ENCODE measurements at regions not wholly inside any gene's neighbourhood (a gene's known extent, or its start where the extent isn't known, plus 50 kb on each side); places are given as distances from the start of the nearest gene placed in this dataset.

GRCh38 chr5:168013546-168013945, 277.9 kb upstream of the WWC1 start:
- no peaks in the 10 kb centered on the region for H3K36me3 ChIP-seq (ENCODE audit: control insufficient read depth, low read depth, low read length)
- no peak overlapping the region for H3K27ac ChIP-seq (ENCODE audit: low read length)

GRCh38 chr5:168014433-168015123, 276.9 kb upstream of the WWC1 start:
- Histone ChIP-seq H3K27ac (ENCODE audit: low read length) (no peak overlapping the region), H3K4me1 (ENCODE audit: control insufficient read depth, low read depth, low read length) (no peaks in the 10 kb centered on the region), H3K9ac (ENCODE audit: low read length) (no peak overlapping the region), H3K4me3 (ENCODE audit: low read length) (no peak overlapping the region), H3K36me3 (ENCODE audit: control insufficient read depth, low read depth, low read length) (no peaks in the 10 kb centered on the region), H3K27me3 (ENCODE audit: control insufficient read depth, insufficient read depth, low read length) (no peaks in the 10 kb centered on the region), H3K9me3 (ENCODE audit: control insufficient read depth, low read depth, low read length) (no peaks in the 10 kb centered on the region)

More at GRCh38 chr5:168013546-168013945, 277.9 kb upstream of the WWC1 start:
- Histone ChIP-seq H3K4me1 (ENCODE audit: control insufficient read depth, low read depth, low read length) (no peaks in the 10 kb centered on the region), H3K4me3 (ENCODE audit: low read length) (no peak overlapping the region), H3K27me3 (ENCODE audit: control insufficient read depth, insufficient read depth, low read length) (no peaks in the 10 kb centered on the region), H3K9me3 (ENCODE audit: control insufficient read depth, low read depth, low read length) (no peaks in the 10 kb centered on the region), H3K9ac (ENCODE audit: low read length) (no peak overlapping the region)

GRCh38 chr5:168015506-168015905, 275.9 kb upstream of the WWC1 start:
- H3K4me3 ChIP-seq (ENCODE audit: low read length): no peak overlapping the region
- no peak overlapping the region for H3K27ac ChIP-seq (ENCODE audit: low read length)
- no peaks in the 10 kb centered on the region for H3K27me3 ChIP-seq (ENCODE audit: control insufficient read depth, insufficient read depth, low read length)

GRCh38 chr5:168017313-168017712, 274.1 kb upstream of the WWC1 start:
- H3K9ac ChIP-seq (ENCODE audit: low read length): no peak overlapping the region
- no peaks in the 10 kb centered on the region for H3K36me3 ChIP-seq (ENCODE audit: control insufficient read depth, low read depth, low read length)
- no peaks in the 10 kb centered on the region for H3K4me1 ChIP-seq (ENCODE audit: control insufficient read depth, low read depth, low read length)
- H3K27ac ChIP-seq (ENCODE audit: low read length): no peak overlapping the region
- no peak overlapping the region for H3K4me3 ChIP-seq (ENCODE audit: low read length)
- H3K27me3 ChIP-seq (ENCODE audit: control insufficient read depth, insufficient read depth, low read length): no peaks in the 10 kb centered on the region
- no peaks in the 10 kb centered on the region for H3K9me3 ChIP-seq (ENCODE audit: control insufficient read depth, low read depth, low read length)

More at GRCh38 chr5:168015506-168015905, 275.9 kb upstream of the WWC1 start:
- no peak overlapping the region for H3K9ac ChIP-seq (ENCODE audit: low read length)
- H3K4me1 ChIP-seq (ENCODE audit: control insufficient read depth, low read depth, low read length): no peaks in the 10 kb centered on the region
- no peaks in the 10 kb centered on the region for H3K36me3 ChIP-seq (ENCODE audit: control insufficient read depth, low read depth, low read length)
- no peaks in the 10 kb centered on the region for H3K9me3 ChIP-seq (ENCODE audit: control insufficient read depth, low read depth, low read length)

GRCh38 chr5:168019143-168019542, 272.3 kb upstream of the WWC1 start:
- H3K9ac ChIP-seq (ENCODE audit: low read length): no peak overlapping the region
- no peaks in the 10 kb centered on the region for H3K36me3 ChIP-seq (ENCODE audit: control insufficient read depth, low read depth, low read length)
- no peaks in the 10 kb centered on the region for H3K27me3 ChIP-seq (ENCODE audit: control insufficient read depth, insufficient read depth, low read length)
- no peak overlapping the region for H3K4me3 ChIP-seq (ENCODE audit: low read length)
- no peaks in the 10 kb centered on the region for H3K9me3 ChIP-seq (ENCODE audit: control insufficient read depth, low read depth, low read length)
- no peak overlapping the region for H3K27ac ChIP-seq (ENCODE audit: low read length)
- no peaks in the 10 kb centered on the region for H3K4me1 ChIP-seq (ENCODE audit: control insufficient read depth, low read depth, low read length)

- no peaks in the 10 kb centered on the region for H3K9me3 ChIP-seq (ENCODE audit: control insufficient read depth, low read depth, low read length)
- H3K36me3 ChIP-seq (ENCODE audit: control insufficient read depth, low read depth, low read length): no peaks in the 10 kb centered on the region
- no peak overlapping the region for H3K9ac ChIP-seq (ENCODE audit: low read length)
- H3K4me1 ChIP-seq (ENCODE audit: control insufficient read depth, low read depth, low read length): no peaks in the 10 kb centered on the region
- no peaks in the 10 kb centered on the region for H3K27me3 ChIP-seq (ENCODE audit: control insufficient read depth, insufficient read depth, low read length)
- H3K27ac ChIP-seq (ENCODE audit: low read length): no peak overlapping the region
- H3K4me3 ChIP-seq (ENCODE audit: low read length): no peak overlapping the region
Observed at GRCh38 chr5:168020542-168021294, 270.7 kb upstream of the WWC1 start.

- Histone ChIP-seq H3K27me3 (ENCODE audit: control insufficient read depth, insufficient read depth, low read length) (no peaks in the 10 kb centered on the region), H3K4me1 (ENCODE audit: control insufficient read depth, low read depth, low read length) (no peaks in the 10 kb centered on the region), H3K4me3 (ENCODE audit: low read length) (no peak overlapping the region), H3K27ac (ENCODE audit: low read length) (no peak overlapping the region), H3K9me3 (ENCODE audit: control insufficient read depth, low read depth, low read length) (no peaks in the 10 kb centered on the region), H3K9ac (ENCODE audit: low read length) (no peak overlapping the region), H3K36me3 (ENCODE audit: control insufficient read depth, low read depth, low read length) (no peaks in the 10 kb centered on the region)
Observed at GRCh38 chr5:168022446-168023169, 268.8 kb upstream of the WWC1 start.

- Histone ChIP-seq H3K4me3 (ENCODE audit: low read length) (no peak overlapping the region), H3K27ac (ENCODE audit: low read length) (no peak overlapping the region), H3K9me3 (ENCODE audit: control insufficient read depth, low read depth, low read length) (no peaks in the 10 kb centered on the region), H3K36me3 (ENCODE audit: control insufficient read depth, low read depth, low read length) (no peaks in the 10 kb centered on the region), H3K4me1 (ENCODE audit: control insufficient read depth, low read depth, low read length) (no peaks in the 10 kb centered on the region), H3K27me3 (ENCODE audit: control insufficient read depth, insufficient read depth, low read length) (no peaks in the 10 kb centered on the region), H3K9ac (ENCODE audit: low read length) (no peak overlapping the region)
Observed at GRCh38 chr5:168023191-168023590, 268.3 kb upstream of the WWC1 start.

- no peak overlapping the region for H3K4me3 ChIP-seq (ENCODE audit: low read length)
- no peaks in the 10 kb centered on the region for H3K36me3 ChIP-seq (ENCODE audit: control insufficient read depth, low read depth, low read length)
- H3K27ac ChIP-seq (ENCODE audit: low read length): no peak overlapping the region
- H3K4me1 ChIP-seq (ENCODE audit: control insufficient read depth, low read depth, low read length): no peaks in the 10 kb centered on the region
- no peaks in the 10 kb centered on the region for H3K9me3 ChIP-seq (ENCODE audit: control insufficient read depth, low read depth, low read length)
- no peak overlapping the region for H3K9ac ChIP-seq (ENCODE audit: low read length)
- H3K27me3 ChIP-seq (ENCODE audit: control insufficient read depth, insufficient read depth, low read length): no peaks in the 10 kb centered on the region
Observed at GRCh38 chr5:168024306-168024705, 267.1 kb upstream of the WWC1 start.

GRCh38 chr5:168027007-168027406, 264.4 kb upstream of the WWC1 start:
- Histone ChIP-seq H3K9ac (ENCODE audit: low read length) (no peak overlapping the region), H3K36me3 (ENCODE audit: control insufficient read depth, low read depth, low read length) (no peaks in the 10 kb centered on the region), H3K9me3 (ENCODE audit: control insufficient read depth, low read depth, low read length) (no peaks in the 10 kb centered on the region), H3K4me3 (ENCODE audit: low read length) (no peak overlapping the region), H3K4me1 (ENCODE audit: control insufficient read depth, low read depth, low read length) (no peaks in the 10 kb centered on the region), H3K27ac (ENCODE audit: low read length) (no peak overlapping the region), H3K27me3 (ENCODE audit: control insufficient read depth, insufficient read depth, low read length) (no peaks in the 10 kb centered on the region)

- H3K36me3 ChIP-seq (ENCODE audit: control insufficient read depth, low read depth, low read length): no peaks in the 10 kb centered on the region
- H3K9ac ChIP-seq (ENCODE audit: low read length): no peak overlapping the region
- H3K27me3 ChIP-seq (ENCODE audit: control insufficient read depth, insufficient read depth, low read length): no peaks in the 10 kb centered on the region
- H3K9me3 ChIP-seq (ENCODE audit: control insufficient read depth, low read depth, low read length): no peaks in the 10 kb centered on the region
- no peak overlapping the region for H3K4me3 ChIP-seq (ENCODE audit: low read length)
- H3K27ac ChIP-seq (ENCODE audit: low read length): no peak overlapping the region
- H3K4me1 ChIP-seq (ENCODE audit: control insufficient read depth, low read depth, low read length): no peaks in the 10 kb centered on the region
Observed at GRCh38 chr5:168030912-168031311, 260.5 kb upstream of the WWC1 start.
